Activated naive CD4-positive, alpha-beta T cell treated with Interleukin-2 at 50 U/mL for 16 hours (primary cell): ENCODE measurements at regions not wholly inside any gene's neighbourhood (a gene's known extent, or its start where the extent isn't known, plus 50 kb on each side); places are given as distances from the start of the nearest gene placed in this dataset.

Experiments used
- DNase-seq: peaks from one replicate; pipeline ENCODE4 v3.0.0-alpha.2; 2020

GRCh38 chr3:66592927-66593625, 92.3 kb upstream of the LRIG1 start:
- DNase-seq = no peak

- DNase-seq = no peak
Observed at GRCh38 chr3:66593978-66594377, 93.2 kb upstream of the LRIG1 start.

GRCh38 chr3:66597308-66597863, 96.6 kb upstream of the LRIG1 start:
- no peak for DNase-seq

- no peak for DNase-seq
Observed at GRCh38 chr3:66598168-66598567, 97.3 kb upstream of the LRIG1 start.

GRCh38 chr3:66602237-66602636, 101.4 kb upstream of the LRIG1 start:
- DNase-seq = no peak

GRCh38 chr3:66602691-66603090, 101.9 kb upstream of the LRIG1 start:
- no peak for DNase-seq

- DNase-seq = no peak
Observed at GRCh38 chr3:66603151-66603611, 102.4 kb upstream of the LRIG1 start.

GRCh38 chr3:66604481-66604880, 103.7 kb upstream of the LRIG1 start:
- DNase-seq = no peak

GRCh38 chr3:66606126-66606525, 105.3 kb upstream of the LRIG1 start:
- no peak for DNase-seq

GRCh38 chr3:66606868-66607267, 106.0 kb upstream of the LRIG1 start:
- no peak for DNase-seq

- DNase-seq = no peak
Observed at GRCh38 chr3:66609660-66610561, 109.1 kb upstream of the LRIG1 start.

GRCh38 chr3:66610562-66610909, 109.7 kb upstream of the LRIG1 start:
- DNase-seq = no peak

- DNase-seq = no peak
Observed at GRCh38 chr3:66615643-66616301, 115.0 kb upstream of the LRIG1 start.

- no peak for DNase-seq
Observed at GRCh38 chr3:66617351-66617750, 116.5 kb upstream of the LRIG1 start.

GRCh38 chr3:66618066-66618465, 117.2 kb upstream of the LRIG1 start:
- DNase-seq = no peak

- DNase-seq = no peak
Observed at GRCh38 chr3:66620296-66620695, 119.5 kb upstream of the LRIG1 start.

GRCh38 chr3:66622756-66623457, 122.1 kb upstream of the LRIG1 start:
- DNase-seq = no peak

- DNase-seq = no peak
Observed at GRCh38 chr3:66625505-66626216, 124.8 kb upstream of the LRIG1 start.

GRCh38 chr3:66629150-66629981, 128.5 kb upstream of the LRIG1 start:
- no peak for DNase-seq

- no peak for DNase-seq
Observed at GRCh38 chr3:66629982-66630368, 129.2 kb upstream of the LRIG1 start.
